HL-60 (cell line): ENCODE measurements at regions not wholly inside any gene's neighbourhood (a gene's known extent, or its start where the extent isn't known, plus 50 kb on each side); places are given as distances from the start of the nearest gene placed in this dataset.

Experiments used
- POLR2AphosphoS5 ChIP-seq: IDR thresholded peaks from 2 replicates; pipeline ENCODE4 v1.6.1; 2012; ENCODE audit warnings: low read depth
- SPI1 ChIP-seq: IDR thresholded peaks from 2 replicates; pipeline ENCODE4 v1.6.1; 2012; ENCODE audit warnings: low read depth, mild to moderate bottlenecking, borderline replicate concordance
- TF ChIP-seq, protein P1 (sequence below): IDR thresholded peaks from one replicate; pipeline ENCODE4 v1.5.1; 2011; ENCODE audit warnings: low read length, control low read depth, inconsistent platforms; ENCODE audit not compliant: insufficient read depth

DNA sequence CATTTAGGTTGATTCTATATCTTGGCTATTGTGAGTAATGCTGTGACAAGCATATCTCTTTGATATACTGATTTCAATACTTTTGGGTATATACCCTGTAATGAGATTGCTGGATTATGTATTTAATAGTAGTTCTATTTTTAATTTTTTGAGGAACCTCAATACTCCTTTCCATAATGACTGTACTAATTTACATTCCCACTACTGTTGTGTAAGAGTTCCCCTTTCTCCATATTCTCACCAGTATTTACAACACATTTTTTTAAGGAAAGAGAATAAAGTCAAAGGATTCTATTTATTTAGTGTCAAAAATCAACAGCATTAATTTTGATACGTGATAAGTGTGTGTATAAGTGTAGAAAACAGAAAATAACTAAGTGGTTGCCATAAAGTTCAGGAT lies 356.4 kb upstream of the EDIL3 start:
- TF ChIP-seq, protein P1, sequence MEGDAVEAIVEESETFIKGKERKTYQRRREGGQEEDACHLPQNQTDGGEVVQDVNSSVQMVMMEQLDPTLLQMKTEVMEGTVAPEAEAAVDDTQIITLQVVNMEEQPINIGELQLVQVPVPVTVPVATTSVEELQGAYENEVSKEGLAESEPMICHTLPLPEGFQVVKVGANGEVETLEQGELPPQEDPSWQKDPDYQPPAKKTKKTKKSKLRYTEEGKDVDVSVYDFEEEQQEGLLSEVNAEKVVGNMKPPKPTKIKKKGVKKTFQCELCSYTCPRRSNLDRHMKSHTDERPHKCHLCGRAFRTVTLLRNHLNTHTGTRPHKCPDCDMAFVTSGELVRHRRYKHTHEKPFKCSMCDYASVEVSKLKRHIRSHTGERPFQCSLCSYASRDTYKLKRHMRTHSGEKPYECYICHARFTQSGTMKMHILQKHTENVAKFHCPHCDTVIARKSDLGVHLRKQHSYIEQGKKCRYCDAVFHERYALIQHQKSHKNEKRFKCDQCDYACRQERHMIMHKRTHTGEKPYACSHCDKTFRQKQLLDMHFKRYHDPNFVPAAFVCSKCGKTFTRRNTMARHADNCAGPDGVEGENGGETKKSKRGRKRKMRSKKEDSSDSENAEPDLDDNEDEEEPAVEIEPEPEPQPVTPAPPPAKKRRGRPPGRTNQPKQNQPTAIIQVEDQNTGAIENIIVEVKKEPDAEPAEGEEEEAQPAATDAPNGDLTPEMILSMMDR: no peak
- TF ChIP-seq POLR2AphosphoS5: no peak
- no peak for TF ChIP-seq SPI1
